Activated naive CD8-positive, alpha-beta T cell treated with anti-CD3 and anti-CD28 coated beads for 36 hours (primary cell): ENCODE measurements at regions not wholly inside any gene's neighbourhood (a gene's known extent, or its start where the extent isn't known, plus 50 kb on each side); places are given as distances from the start of the nearest gene placed in this dataset.
"Not testable (repeated sequence)": the region's sequence is repeated elsewhere in the genome, so short reads cannot be mapped to it uniquely, and the experiment has no call there.

Experiments
- DNase-seq: peaks from one replicate; pipeline ENCODE4 v3.0.0; 2021
- H3K27ac Mint-ChIP-seq: one replicate; pipeline ENCODE4 v1.8.0; 2022; ENCODE audit warnings: mild to moderate bottlenecking, moderate library complexity, mixed read lengths
- H3K27me3 Mint-ChIP-seq: one replicate; pipeline ENCODE4 v1.8.0; 2022; ENCODE audit warnings: mild to moderate bottlenecking, mixed read lengths
- H3K36me3 Mint-ChIP-seq: one replicate; pipeline ENCODE4 v1.8.0; 2021; ENCODE audit warnings: mild to moderate bottlenecking, mixed read lengths
- H3K4me1 Mint-ChIP-seq: one replicate; pipeline ENCODE4 v1.8.0; 2021; ENCODE audit warnings: mixed read lengths
- H3K4me3 Mint-ChIP-seq: one replicate; pipeline ENCODE4 v1.8.0; 2022; ENCODE audit warnings: mild to moderate bottlenecking, moderate library complexity, mixed read lengths
- H3K9me3 Mint-ChIP-seq: one replicate; pipeline ENCODE4 v1.8.0; 2022; ENCODE audit warnings: mixed read lengths

DNA sequence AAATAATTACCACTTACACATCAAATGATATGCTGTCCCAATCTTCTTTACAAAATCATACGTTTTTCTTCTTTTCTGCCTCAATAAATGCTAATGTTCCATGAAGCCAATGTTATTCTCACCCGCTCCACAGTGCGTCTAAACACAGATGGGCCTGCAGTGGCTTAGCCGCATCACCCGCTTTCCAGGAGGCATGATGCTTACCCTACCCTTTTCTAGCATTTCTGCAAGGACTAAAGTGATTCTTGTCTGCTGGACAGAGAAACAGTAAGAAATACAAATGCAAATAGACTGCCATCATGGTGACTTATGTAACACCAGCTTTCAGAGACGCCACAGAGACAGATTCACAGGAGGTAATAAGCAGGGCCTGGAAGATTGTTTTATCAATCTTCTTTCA is 104.4 kb downstream of the RNASET2 start:
- Mint-ChIP-seq H3K27me3 (no peaks in the 10 kb centered on the region), H3K9me3 (no peaks in the 10 kb centered on the region)

DNA sequence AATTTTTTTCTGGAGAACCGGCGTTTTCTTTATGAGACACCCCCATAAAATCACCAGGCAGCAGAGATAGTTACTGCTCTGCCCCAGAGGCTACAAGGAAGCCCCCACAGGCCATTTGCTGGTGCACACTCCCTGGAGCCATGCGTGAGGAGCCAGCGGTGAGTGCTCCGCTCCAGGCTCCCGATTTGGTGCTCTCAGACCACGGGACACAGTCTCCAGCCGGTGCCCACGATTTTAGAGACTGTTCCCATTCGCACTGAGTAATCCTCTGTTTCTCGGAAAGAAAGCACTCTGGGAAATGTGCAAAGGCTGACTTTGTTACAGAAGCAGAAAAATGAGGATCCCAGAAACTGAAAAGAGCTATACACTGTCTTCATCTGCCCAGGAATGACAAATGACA is 104.9 kb downstream of the RNASET2 start:
- Mint-ChIP-seq H3K36me3 (no peaks in the 10 kb centered on the region), H3K4me3 (no peak overlapping the region), H3K27ac (no peak overlapping the region), H3K4me1 (no peaks in the 10 kb centered on the region), H3K9me3 (no peaks in the 10 kb centered on the region), H3K27me3 (no peaks in the 10 kb centered on the region)
- DNase-seq: no peak

More for the DNA sequence above, 104.4 kb downstream of the RNASET2 start:
- H3K4me1 Mint-ChIP-seq: no peaks in the 10 kb centered on the region
- H3K36me3 Mint-ChIP-seq: no peaks in the 10 kb centered on the region
- H3K27ac Mint-ChIP-seq: no peak overlapping the region
- DNase-seq: no peak
- no peak overlapping the region for H3K4me3 Mint-ChIP-seq

DNA sequence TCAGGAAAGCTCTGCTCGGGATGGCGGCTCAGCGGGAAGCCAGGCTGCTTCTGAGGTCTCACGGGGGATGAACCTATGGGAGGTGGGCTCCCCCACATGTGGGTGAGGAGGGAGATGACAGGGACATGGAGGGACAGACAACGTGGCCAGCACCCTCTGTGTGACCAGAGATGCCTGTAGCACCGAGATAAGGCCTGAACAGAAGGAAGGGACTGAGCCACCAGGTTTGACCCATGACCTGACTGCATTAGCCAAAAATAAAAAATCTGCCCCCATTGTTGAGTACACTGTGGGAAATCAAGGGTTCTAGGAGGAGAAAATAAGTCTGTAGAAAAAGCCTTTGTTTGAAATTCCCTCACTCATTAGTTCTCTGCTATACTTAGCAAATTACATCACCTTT is 105.7 kb downstream of the RNASET2 start:
- H3K9me3 Mint-ChIP-seq: no peaks in the 10 kb centered on the region
- no peaks in the 10 kb centered on the region for H3K27me3 Mint-ChIP-seq
- no peaks in the 10 kb centered on the region for H3K36me3 Mint-ChIP-seq
- no peak overlapping the region for H3K4me3 Mint-ChIP-seq
- no peaks in the 10 kb centered on the region for H3K4me1 Mint-ChIP-seq
- no peak for DNase-seq
- no peak overlapping the region for H3K27ac Mint-ChIP-seq

DNA sequence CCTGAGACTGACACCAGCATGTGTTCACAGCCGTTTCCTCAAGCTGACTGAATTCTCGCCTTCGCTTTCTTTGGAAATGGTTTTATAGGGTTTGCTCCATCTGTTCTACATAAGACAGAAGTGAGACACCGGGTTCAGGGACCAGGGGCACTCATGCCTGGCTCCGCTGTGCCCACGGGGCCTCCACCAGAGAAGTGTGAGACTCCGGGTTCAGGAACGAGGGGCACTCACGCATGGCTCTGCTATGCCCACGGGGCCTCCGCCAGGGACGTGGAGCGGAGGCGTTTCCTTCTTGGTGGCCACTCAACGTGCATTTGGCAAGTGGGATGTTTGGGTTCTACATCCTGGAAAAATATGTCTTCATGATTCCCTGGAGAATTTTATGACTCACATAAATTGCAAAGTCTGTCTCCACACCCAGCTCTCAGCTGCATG is 106.6 kb downstream of the RNASET2 start:
- no peak for DNase-seq
- Mint-ChIP-seq H3K27ac (no peak overlapping the region), H3K4me3 (no peak overlapping the region), H3K36me3 (no peaks in the 10 kb centered on the region), H3K27me3 (no peaks in the 10 kb centered on the region), H3K4me1 (no peaks in the 10 kb centered on the region), H3K9me3 (no peaks in the 10 kb centered on the region)

DNA sequence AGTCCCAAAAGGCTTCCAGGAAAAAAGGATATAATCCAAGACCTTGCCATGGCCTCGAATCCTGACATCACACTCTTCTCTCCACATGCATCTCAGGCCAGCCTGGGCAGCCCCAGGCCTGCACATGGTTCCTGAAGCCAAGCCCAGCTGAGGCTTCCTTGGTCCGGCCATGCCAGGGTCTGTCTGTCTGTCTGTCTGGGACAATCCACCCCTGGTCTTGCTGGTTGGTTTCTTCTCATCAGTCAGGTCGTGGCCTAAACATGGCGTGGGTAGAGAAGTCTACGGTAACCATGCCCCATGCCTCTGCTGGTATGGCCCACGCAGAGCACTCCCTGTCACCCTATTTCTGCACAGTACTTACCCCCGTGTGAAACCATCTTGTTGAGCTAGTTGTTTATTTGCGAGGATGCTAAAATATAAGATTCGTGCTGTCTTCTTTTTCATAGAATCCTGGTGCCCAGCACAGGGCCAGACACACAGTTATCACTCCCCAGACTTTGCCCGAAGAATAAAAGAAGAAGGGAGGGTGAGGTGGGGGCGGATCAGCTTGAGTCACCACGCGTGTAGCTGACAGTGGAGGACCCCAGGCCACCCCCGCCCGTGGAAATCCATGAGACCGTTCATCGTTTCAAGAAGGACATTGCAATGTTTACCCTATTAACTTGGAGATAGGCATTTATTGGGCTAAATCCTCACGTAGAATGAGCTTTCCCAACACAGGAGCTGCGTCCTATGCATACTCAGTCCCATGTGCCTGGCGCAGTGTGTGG is 107.2 kb downstream of the RNASET2 start:
- no peak for DNase-seq
- H3K4me3 Mint-ChIP-seq: no peak overlapping the region
- H3K27me3 Mint-ChIP-seq: no peaks in the 10 kb centered on the region
- H3K27ac Mint-ChIP-seq: no peak overlapping the region
- H3K36me3 Mint-ChIP-seq: no peaks in the 10 kb centered on the region
- H3K4me1 Mint-ChIP-seq: no peaks in the 10 kb centered on the region
- no peaks in the 10 kb centered on the region for H3K9me3 Mint-ChIP-seq

DNA sequence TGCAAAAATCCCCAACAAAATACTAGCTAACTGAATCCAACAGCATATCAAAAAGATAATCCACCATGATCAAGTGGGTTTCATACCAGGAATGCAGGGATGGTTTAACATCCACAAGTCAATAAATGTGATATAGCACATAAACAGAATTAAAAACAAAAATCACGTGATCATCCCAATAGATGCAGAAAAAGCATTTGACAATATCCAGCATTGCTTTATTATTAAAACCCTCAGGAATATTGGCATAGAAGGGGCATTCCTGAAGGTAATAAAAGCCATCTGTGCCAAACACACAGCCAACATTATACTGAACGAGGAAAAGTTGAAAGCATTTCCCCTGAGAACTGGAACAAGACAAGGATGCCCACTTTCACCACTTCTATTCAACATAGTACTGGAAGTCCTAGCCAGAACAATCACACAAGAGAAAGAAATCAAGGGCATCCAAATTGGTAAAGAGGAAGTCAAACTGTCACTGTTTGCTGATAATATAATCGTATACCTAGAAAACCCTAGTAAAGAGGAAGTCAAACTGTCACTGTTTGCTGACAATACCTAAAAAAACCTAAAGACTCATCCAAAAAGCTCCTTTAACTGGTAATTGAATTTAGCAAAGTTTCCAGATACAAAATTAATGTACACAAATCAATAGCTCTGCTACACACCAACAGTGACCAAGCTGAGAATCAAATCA is 109.8 kb downstream of the RNASET2 start:
- not testable (repeated sequence) for H3K27ac Mint-ChIP-seq, H3K4me1 Mint-ChIP-seq, H3K4me3 Mint-ChIP-seq, DNase-seq, H3K9me3 Mint-ChIP-seq, H3K36me3 Mint-ChIP-seq, H3K27me3 Mint-ChIP-seq

DNA sequence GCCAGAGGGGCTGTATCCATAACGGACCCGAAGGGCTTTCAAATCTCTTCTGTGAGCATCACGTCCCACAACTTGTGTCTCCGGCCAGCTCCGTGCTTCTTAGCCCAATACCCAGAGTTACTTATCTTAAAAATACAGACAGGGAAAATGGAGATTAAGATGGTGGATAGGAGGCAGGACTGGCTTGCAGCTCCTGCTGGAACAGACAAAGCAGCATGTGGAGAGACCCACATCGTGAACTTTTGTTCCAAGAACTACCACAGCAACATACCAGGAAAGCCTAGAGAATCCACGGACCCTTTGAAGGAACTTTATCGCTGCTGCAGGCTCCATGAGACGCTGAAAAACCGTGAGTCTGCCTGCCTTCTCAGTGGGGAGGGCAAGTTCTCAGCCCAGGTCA is 113.7 kb downstream of the RNASET2 start:
- Mint-ChIP-seq H3K36me3 (no peaks in the 10 kb centered on the region), H3K27me3 (peaks cover 3% of the 10 kb centered on the region), H3K4me3 (no peak overlapping the region), H3K9me3 (no peaks in the 10 kb centered on the region), H3K27ac (no peak overlapping the region), H3K4me1 (no peaks in the 10 kb centered on the region)
- DNase-seq: no peak

DNA sequence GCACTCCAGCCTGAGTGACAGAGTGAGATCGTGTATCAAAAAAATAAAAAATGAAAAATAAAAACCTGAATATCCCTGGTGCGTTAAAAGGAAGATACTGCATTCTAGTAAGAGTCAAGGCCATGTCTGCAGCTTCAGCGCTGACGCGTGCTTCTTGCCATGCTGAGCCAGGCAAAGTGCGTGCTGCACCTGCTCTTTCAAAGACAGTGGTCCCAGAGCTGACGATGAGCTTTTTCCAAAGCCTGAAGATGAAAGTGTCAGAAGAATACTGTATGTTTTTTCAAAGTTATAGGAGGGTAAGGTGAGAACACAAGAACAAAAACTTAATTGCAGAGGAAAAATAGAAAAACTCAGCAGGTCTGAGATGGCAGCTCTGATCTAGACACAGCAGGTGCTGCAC is 115.1 kb downstream of the RNASET2 start:
- DNase-seq: no peak
- Mint-ChIP-seq H3K27ac (no peak overlapping the region), H3K9me3 (no peaks in the 10 kb centered on the region), H3K27me3 (peaks cover 3% of the 10 kb centered on the region), H3K4me1 (no peaks in the 10 kb centered on the region), H3K4me3 (no peak overlapping the region), H3K36me3 (no peaks in the 10 kb centered on the region)

DNA sequence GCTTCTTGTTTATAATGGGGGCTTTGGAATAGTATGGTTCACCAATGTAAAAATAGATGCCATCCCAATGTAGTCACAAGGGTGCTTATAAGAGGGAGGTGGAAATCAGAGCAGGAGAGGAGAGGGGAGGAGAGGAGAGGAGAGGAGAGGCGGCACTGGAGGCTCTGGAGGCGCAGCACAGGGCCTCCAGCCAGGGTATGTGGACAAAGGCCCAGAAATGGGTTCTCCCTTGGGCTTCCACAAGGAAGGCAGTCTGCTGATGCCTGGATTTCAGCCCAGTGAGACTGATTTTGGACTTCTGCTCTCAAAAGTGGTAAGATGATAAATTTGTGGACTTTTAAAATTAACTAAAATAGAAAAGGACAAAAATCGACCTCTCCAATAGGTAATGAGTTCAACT is 116.8 kb downstream of the RNASET2 start:
- Mint-ChIP-seq H3K27ac (no peak overlapping the region), H3K4me1 (no peaks in the 10 kb centered on the region), H3K9me3 (no peaks in the 10 kb centered on the region), H3K4me3 (no peak overlapping the region), H3K36me3 (no peaks in the 10 kb centered on the region), H3K27me3 (peaks cover 3% of the 10 kb centered on the region)
- DNase-seq: no peak

DNA sequence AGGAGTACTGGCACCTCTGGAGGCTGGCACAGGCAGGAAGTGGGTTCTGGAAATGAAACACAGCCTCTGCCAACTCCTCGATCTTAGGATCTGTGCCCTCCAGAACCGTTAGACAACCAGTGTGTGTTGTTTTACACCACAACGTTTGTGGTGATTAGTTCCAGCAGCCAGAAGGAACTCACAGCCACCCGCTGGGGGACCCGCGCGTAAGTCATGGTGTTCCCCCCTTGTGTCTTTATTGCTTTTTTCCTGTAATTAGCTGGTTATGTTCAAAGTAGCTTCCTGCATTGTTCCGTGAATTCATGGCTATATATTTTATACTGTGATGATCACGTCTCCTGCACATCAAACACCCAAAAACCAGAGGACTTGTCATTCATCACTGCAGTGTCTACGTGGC is 117.4 kb downstream of the RNASET2 start:
- H3K4me3 Mint-ChIP-seq: no peak overlapping the region
- no peaks in the 10 kb centered on the region for H3K36me3 Mint-ChIP-seq
- no peaks in the 10 kb centered on the region for H3K9me3 Mint-ChIP-seq
- peaks cover 3% of the 10 kb centered on the region for H3K27me3 Mint-ChIP-seq
- H3K4me1 Mint-ChIP-seq: no peaks in the 10 kb centered on the region
- H3K27ac Mint-ChIP-seq: no peak overlapping the region
- no peak for DNase-seq

DNA sequence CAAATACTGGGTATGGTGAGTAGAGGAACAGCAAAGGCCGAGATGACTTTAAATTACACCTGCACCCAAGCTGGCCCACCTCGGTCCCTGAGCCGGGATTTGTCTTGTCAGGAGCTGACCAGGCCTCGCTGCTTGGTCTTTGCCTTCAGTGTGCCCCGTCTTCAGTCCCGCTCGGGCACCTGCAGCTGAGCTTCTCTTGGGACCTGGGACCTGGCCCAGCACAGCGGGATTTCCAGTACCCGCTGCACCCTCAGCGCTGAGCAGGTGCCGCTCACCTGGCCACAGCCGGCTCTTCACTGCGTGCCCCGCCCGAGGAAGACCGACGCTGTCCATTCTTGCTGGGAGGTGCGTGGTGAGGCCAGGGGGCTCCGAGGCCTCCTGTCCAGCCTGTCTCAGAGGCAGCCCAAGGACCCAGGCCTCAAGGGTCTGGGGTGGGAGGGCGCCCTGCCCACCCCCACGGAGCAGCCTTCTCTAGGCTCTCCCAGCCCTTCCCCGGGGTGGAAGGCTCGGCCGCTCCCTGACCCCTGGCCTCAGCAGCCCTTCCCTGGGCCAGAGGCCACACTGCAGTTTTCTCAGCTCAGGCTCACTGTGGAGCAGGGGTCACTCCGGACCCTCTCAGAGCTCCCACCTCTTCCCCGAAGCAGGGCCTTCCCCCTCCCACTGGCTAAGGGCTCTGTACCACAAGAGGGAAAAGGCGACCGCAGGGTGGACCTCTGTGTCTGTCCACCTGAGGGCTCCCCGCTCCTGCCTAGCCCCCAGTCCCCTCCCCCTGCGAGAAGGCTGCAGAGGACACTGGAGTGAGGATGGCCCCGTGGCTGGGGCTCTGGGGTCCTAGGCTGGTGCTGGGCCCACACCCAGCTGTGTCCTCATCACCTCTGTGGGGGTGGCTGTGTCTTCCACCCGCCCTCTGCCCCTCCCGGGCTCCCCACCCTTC is 119.3 kb downstream of the RNASET2 start:
- Mint-ChIP-seq H3K4me1 (no peaks in the 10 kb centered on the region), H3K27me3 (peaks cover 3% of the 10 kb centered on the region), H3K4me3 (no peak overlapping the region), H3K36me3 (no peaks in the 10 kb centered on the region), H3K9me3 (no peaks in the 10 kb centered on the region), H3K27ac (no peak overlapping the region)
- DNase-seq: no peak

DNA sequence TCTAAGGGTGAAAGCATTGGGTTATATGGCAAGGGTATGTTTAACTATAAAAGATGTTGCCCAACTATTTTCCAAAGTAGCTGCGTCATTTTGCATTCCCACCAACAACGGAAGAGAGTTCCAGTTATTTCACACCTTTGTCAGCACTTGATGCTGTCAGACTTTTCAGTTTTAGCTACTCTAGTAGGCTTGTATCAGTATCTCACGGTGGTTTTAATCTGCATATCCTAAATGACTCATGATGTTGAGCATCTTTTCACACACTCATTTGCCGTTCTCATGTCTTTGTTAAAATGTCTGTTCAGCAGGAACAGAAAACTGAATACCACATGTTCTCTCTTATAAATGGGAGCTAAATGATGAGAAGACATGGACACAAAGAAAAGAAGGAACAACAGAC is 122.3 kb downstream of the RNASET2 start:
- Mint-ChIP-seq H3K9me3 (no peaks in the 10 kb centered on the region), H3K36me3 (no peaks in the 10 kb centered on the region), H3K27me3 (no peaks in the 10 kb centered on the region), H3K27ac (no peak overlapping the region), H3K4me1 (no peaks in the 10 kb centered on the region), H3K4me3 (no peak overlapping the region)
- no peak for DNase-seq

DNA sequence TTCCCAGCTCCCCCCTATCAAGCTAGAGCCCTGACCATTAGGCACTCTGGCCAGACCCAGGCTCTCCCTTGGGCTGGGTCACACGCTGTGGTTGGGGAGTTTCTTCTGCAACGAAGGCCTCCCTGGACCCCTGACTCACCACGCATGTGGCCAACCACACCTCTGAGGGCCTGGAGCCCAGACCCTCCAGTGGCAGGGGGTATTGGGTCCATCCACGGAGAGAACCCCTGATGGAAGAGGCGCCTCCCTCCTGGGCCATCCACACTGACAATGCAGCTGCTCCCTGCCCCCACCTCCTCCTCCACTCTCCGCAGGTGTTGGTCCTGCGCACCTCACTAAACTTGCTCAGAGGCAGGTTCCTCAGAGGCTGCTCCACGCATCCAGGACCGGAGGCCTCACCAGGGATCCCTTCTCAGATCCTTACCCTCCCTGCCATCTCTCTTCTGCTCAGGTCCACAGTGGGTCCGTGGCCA is 125.4 kb downstream of the RNASET2 start:
- Mint-ChIP-seq H3K27ac (no peak overlapping the region), H3K4me3 (no peak overlapping the region), H3K27me3 (no peaks in the 10 kb centered on the region), H3K4me1 (no peaks in the 10 kb centered on the region), H3K36me3 (no peaks in the 10 kb centered on the region), H3K9me3 (no peaks in the 10 kb centered on the region)
- DNase-seq: no peak

DNA sequence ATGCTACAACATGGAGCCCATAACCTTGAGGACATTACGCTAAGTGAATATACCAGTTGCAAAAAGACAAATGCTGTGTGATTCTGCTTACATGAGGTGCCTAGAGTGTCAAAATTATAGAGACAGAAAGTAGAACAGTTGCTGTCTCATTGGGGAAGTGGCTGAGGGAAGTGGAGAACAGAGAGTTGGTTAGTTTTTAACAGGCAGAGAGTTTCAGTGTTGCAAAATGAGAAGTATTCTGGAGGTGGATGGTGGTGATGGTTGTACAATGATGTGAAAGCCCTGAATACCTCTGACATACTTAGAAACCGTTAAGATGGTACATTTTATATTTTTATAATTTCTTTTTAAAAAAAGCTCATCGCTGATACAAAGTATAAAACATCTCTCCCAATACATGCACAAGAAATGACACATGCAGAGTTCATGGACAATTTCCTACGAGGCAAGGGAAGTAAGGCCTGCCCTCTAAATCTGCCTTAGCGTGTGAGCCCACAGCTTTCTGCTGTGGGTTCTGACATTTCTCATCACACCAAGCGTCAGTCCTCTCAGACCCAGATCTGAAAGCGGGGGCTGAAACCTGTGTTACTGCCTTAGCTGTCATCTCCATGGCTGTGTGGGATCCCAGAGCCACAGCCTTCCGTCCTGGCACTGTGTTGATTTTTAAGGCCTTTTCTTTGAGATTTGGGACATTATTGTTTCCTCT is 126.0 kb downstream of the RNASET2 start:
- Mint-ChIP-seq H3K4me3 (no peak overlapping the region), H3K27me3 (no peaks in the 10 kb centered on the region), H3K4me1 (no peaks in the 10 kb centered on the region), H3K27ac (no peak overlapping the region), H3K36me3 (no peaks in the 10 kb centered on the region), H3K9me3 (no peaks in the 10 kb centered on the region)
- no peak for DNase-seq

DNA sequence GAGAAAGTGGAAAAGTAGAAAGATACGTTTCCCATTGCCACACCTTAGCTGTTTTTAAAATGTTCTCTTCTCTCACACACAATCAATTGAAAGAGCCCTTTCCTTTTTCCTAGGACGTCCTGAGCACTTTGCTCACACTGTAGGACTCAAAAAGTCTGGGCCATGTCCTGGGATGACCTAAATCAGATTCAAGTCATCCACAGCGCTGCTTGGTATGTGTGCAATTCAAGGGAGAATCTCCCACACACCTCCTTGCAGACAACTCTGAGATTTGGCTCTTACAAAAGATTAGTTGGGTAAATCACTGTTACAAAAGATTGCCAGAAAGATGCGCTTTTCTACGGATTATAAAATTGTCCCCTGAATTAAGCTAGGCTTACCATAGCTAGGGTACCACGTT is 130.1 kb downstream of the RNASET2 start:
- no peaks in the 10 kb centered on the region for H3K4me1 Mint-ChIP-seq
- no peaks in the 10 kb centered on the region for H3K36me3 Mint-ChIP-seq
- H3K9me3 Mint-ChIP-seq: no peaks in the 10 kb centered on the region
- no peak for DNase-seq
- H3K27ac Mint-ChIP-seq: no peak overlapping the region
- no peaks in the 10 kb centered on the region for H3K27me3 Mint-ChIP-seq
- H3K4me3 Mint-ChIP-seq: no peak overlapping the region
